ENCODE measurements at regions not wholly inside any gene's neighbourhood (a gene's known extent, or its start where the extent isn't known, plus 50 kb on each side); places are given as distances from the start of the nearest gene placed in this dataset.

DNA sequence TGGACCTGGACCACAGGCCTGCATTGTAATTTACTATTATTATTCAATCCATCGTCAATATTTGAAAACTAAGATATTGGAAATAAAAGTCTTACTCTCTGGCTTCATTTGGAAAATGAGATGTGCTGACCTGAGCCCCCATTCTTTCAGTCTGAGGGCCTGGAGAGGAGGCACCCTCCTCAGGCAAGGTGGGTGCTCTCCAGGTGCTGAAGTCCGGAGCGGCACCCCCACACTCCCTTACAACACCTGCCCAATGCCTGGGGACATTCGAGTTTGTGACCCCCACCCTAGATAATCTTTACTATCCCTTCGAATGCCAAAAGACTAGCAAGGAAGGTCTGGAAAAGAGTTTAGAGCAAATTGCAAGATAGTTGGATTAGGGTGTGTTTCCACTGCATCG, 133.3 kb downstream of the EN1 start:
- in situ Hi-C loops (cut with HindIII; ENCODE audit: low pct_unique_long_range_greater_than_20kb, low sequenced_read_pairs), result no loop called here
- no peak for DNase-seq (ENCODE audit: low read depth, low spot score)

DNA sequence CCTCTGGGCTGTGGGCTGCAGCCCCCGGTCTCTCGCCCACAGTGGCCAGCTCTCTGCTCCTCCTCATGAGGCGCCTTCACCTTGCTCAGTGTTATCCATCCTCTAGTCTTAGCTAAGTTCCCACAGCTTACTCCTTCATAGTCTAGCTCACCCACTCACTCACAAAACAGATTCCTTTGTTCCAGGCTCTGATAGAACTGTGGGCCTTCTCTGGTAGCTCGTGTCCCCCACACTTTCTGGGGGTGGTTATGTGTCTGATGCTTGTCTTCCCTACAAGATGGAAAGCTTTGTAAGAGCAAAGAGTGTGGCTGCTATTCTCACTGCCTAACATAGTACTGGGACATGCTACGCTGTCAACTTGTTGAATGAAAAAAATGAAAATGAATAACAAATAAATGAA, 135.8 kb downstream of the EN1 start:
- in situ Hi-C loops (cut with HindIII; ENCODE audit: low pct_unique_long_range_greater_than_20kb, low sequenced_read_pairs), result no loop called here
- no peak for DNase-seq (ENCODE audit: low read depth, low spot score)

DNA sequence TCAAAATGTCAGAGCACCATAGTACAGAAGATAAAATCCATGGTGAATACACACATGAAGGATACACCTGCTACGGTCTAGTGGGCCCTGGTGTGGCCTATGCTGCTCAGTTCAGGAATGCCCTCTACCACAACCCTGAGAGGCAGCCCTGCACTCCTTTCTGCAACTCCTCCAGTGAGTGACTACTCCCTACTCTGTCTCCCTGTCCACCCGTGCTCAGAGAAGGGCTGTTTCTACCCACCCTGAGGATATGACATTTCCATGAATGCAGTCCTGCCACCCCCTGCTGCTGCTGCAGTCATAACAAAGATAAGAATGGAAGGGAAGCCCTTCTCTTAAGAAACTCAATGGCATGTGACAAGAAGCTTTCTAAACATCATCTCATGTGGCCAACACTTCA, 137.0 kb downstream of the EN1 start:
- in situ Hi-C loops (cut with HindIII; ENCODE audit: low pct_unique_long_range_greater_than_20kb, low sequenced_read_pairs), result no loop called here
- DNase-seq (ENCODE audit: low read depth, low spot score), result no peak

DNA sequence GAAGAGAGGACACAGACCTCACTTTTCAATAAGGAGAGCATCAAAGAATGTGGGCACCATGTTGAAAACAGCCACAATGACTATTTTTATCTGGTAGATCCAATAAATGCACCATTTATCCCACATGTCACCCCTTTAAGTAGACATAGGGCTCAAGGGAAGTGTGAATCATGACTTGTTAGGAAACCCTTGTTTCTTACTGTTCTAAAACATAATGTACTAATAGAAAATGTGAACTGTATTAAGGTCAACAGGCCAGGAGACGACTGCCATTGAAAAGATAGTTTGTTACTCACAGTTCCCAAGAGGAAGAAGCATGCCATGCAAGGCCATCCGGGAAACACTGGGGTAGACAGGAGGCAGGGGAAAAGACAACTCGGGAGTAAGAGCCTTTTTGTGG, 137.7 kb downstream of the EN1 start:
- DNase-seq (ENCODE audit: low read depth, low spot score), result no peak
- in situ Hi-C loops (cut with HindIII; ENCODE audit: low pct_unique_long_range_greater_than_20kb, low sequenced_read_pairs), result no loop called here

DNA sequence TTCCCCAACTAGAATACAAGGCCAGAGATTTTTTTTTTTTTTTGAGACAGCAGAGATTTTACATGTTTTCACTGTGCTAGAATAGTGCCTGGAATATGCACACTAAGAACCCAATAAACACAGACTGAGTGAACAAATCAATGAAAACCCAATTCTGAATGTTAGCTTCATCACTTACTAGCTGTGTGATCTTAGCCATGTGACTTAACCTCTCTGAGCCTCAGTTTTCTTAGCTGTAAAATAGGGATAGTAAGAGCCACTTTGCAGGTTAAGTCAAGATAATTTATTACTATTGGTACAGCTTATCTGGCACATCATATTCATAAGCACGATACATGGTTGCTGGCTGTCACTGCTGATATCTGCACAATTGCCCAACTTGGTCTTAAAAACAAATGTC, 140.6 kb downstream of the EN1 start:
- in situ Hi-C loops (cut with HindIII; ENCODE audit: low pct_unique_long_range_greater_than_20kb, low sequenced_read_pairs), result no loop called here
- no peak for DNase-seq (ENCODE audit: low read depth, low spot score)

DNA sequence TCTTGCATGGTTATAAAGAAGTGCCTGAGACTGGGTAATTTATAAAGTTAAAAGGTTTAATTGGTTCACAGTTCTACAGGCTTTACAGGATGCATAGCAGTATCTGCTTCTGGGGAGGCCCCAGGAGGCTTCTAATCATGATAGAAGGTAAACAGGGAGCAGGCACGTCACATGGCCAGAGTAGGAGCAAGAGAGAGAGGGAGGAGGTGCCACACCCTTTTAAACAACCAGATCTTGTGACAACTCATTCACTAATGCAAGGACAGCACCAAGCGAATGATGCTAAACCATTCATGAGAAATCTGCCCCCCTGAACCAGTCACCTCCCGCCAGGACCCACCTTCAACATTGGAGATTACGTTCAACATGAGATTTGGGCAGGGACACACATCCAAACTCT, 141.1 kb downstream of the EN1 start:
- no peak for DNase-seq (ENCODE audit: low read depth, low spot score)
- in situ Hi-C loops (cut with HindIII; ENCODE audit: low pct_unique_long_range_greater_than_20kb, low sequenced_read_pairs), result no loop called here

DNA sequence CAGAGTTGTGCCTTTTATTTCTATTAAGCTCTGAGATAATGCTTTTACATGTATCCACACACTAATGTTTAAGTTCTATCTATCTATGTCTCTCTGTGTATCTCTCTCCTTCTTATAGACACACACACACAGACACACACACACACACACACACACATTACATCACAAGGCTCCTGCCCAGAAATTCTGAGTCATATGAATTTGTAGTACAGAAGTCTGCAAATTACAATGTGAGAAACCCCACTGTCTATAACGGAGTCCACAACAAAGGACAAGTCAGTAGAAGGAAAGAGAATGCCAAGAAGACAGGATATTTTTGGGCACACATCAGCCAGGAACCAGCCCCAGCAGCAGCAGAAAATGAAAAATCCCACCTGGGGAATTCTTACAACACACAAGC, 142.4 kb downstream of the EN1 start:
- no peak for DNase-seq (ENCODE audit: low read depth, low spot score)
- in situ Hi-C loops (cut with HindIII; ENCODE audit: low pct_unique_long_range_greater_than_20kb, low sequenced_read_pairs), result no loop called here

DNA sequence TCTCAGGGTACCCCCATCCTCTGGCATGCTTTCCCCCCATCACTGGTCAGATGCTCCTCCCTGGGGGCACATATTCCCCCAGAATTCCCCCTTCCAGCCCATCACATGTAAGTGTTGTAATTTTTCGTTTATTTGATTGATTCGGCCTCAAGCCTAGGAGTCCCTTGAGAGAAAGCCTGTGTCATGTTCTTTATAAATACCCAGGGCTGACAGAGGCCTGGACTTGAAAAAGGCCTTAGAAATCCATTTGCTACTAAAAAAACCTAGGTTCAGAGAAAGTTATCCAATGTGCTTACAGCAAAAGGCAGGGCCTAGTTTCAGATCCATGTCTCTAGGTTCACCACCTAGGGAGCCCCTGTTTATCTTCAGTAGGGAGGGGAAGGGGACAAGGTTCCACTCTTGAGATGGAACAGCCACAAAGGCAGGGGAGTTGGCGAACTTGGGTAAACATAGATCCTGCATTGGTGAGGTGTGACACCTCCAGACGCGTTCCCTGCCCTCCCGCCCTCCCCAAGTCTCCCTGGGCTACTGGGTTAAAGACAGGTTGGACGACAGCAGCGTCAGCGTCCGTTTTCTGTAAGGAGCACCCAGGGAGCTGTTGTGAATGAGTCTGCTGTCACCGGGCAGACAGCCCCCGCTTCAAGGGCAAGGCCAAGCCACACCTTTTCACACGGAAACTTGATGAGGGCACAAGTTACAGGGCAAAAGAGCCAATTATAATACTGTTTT, 147.8 kb downstream of the EN1 start:
- DNase-seq (ENCODE audit: low read depth, low spot score), result no peak
- in situ Hi-C loops (cut with HindIII; ENCODE audit: low pct_unique_long_range_greater_than_20kb, low sequenced_read_pairs), result no loop called here

DNA sequence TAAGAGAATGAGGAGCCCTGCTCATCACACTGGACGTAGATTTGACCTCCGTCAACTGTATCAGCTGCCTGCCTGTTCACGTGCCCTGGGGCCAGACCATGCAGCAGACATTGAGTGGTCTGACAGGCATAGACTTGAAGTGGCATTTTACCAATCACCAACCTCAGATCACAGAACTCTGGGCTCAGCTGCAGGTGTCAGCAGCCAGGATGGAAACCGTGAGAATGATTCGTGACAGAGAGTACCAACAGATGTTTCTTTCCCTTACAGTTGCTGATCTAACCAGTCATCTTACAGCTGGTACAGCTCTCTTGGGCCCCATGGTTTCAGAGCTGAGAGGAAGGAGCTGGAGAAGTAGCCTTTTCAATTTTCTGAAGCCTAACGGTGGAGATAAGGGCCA, 148.9 kb downstream of the EN1 start:
- no peak for DNase-seq (ENCODE audit: low read depth, low spot score)
- in situ Hi-C loops (cut with HindIII; ENCODE audit: low pct_unique_long_range_greater_than_20kb, low sequenced_read_pairs), result no loop called here

DNA sequence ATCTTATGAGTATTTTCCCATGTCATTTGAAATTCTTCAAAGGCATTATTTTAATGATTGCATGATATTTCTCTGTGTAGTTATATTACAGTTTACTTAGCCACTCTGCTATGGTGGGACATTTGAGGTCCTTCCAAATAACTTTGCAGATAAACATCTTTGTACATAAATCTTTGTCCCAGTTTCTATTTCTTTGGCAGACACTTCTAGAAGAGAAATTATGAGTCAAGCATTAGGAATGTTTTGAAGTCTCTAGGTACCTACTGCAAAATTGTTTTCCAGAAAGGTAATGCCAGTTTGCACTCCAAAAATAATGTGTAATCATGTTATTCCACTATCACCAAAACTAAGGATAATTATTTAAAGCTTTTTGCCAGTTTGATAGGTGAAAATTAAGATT, 149.7 kb downstream of the EN1 start:
- no peak for DNase-seq (ENCODE audit: low read depth, low spot score)
- in situ Hi-C loops (cut with HindIII; ENCODE audit: low pct_unique_long_range_greater_than_20kb, low sequenced_read_pairs), result no loop called here

DNA sequence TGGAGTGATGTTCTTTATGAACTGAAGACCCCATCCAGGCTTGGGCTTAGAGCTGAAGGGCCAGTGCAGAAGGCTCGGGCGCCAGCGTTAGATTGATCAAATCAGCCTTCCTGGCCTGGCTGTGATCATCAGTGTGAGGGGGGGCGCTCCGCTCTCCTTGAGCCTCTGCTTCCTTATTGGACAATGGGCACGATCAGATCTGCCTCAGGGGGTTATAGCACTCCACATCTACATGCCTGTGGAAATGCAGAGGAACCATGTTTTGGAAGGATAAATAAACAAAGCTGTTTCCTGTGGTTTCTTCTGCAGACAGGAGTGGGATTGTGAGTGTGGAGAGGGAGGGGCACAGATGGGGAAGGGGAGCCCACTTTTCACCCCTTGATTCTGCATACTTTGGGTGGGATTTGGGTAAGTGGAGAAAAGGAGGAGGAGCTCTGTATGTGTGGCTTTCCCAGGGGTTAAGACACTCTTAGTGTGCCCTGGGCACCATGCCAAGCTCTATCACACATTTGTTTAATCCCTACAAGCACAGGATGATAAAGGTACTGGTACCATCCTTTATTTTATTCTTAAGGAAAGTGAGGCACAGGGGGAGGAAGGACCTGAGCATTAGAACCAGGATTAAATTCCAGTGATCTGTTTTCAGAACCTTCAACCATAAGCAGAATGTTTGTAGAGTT, 150.5 kb downstream of the EN1 start:
- no peak for DNase-seq (ENCODE audit: low read depth, low spot score)
- in situ Hi-C loops (cut with HindIII; ENCODE audit: low pct_unique_long_range_greater_than_20kb, low sequenced_read_pairs), result no loop called here

DNA sequence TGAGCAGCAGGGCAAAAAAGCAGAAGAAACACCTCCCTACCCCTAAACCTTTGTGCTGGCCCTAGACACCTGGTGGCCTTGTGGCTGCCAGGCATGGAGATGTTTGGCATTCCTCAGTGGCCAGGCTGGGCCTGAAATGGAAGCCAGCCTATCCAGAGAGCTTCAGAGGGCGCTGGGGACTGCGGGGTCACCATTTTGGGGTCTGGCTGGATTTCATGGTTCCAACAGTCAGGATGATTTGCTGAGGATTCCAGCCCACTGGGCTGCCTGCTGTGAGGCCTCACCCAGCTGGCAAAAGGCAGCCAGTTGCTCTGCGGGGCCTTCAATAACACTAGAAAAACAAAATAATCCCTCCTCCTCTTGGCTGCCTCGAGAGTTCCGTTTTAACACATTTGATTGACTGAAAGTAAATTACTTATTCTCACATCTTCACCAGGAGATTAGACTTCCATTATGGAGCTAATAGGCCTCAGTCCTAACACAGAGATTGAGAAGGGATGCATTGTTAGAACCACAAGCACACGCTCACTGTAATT, 154.1 kb downstream of the EN1 start:
- in situ Hi-C loops (cut with HindIII; ENCODE audit: low pct_unique_long_range_greater_than_20kb, low sequenced_read_pairs), result no loop called here
- no peak for DNase-seq (ENCODE audit: low read depth, low spot score)

DNA sequence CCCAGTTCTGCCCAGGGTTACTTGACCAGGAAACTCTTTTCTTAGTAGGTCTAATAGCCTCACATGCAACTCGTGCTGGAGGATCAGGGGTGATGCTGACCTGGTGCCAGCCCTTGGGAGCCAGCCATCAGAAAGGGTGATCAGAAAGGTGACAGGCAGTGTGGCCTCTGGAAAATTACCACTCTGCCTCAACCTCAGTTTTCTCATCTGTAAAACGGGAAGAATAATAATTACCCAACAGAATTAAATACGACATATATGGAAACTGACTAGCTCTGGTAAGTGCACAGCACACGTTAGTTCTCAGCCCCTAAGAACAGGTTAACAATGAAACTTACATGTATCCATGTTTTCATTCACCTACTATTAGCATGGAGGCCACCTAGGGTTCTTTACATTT, 157.6 kb downstream of the EN1 start:
- in situ Hi-C loops (cut with HindIII; ENCODE audit: low pct_unique_long_range_greater_than_20kb, low sequenced_read_pairs), result no loop called here
- no peak for DNase-seq (ENCODE audit: low read depth, low spot score)

DNA sequence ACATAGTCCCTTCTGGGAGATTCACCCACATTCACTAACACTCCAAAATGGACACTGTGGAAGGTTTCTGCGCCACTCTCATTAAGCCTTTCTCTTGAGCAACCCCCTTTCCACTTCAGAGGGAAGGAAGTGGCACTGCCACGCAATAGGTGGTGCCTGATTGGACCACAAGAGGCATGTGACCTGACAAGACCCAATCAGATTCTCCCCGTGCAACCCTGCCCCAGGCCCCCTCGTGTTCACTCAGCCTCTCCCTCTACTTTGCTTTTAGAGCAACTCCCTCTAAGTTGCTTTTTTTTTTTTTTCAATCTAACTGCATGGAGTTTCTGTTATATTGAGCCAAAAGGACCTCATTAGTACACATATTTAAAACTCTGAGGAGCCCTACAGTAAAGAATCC, 158.0 kb downstream of the EN1 start:
- in situ Hi-C loops (cut with HindIII; ENCODE audit: low pct_unique_long_range_greater_than_20kb, low sequenced_read_pairs), result no loop called here
- DNase-seq (ENCODE audit: low read depth, low spot score), result peak; percentile 17

DNA sequence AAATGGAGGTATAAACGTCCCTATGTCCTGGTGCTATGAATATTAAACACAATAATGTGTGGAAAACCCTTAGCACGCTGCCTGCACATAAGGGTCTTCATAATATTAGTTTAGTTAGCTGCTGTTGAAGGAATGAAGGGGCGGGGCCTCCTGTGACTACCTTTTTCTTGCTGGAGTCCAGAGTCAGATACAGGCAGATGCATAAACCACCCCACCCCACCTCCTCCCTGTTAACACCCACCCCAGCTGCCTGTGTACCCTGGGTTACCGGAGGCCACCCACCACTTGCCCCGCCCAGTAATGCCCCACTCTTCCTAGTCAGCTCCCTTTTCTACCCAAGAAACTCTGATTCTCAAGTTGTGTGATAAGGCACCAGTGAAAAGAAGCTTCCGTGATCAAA, 158.4 kb downstream of the EN1 start:
- no peak for DNase-seq (ENCODE audit: low read depth, low spot score)
- in situ Hi-C loops (cut with HindIII; ENCODE audit: low pct_unique_long_range_greater_than_20kb, low sequenced_read_pairs), result no loop called here

DNA sequence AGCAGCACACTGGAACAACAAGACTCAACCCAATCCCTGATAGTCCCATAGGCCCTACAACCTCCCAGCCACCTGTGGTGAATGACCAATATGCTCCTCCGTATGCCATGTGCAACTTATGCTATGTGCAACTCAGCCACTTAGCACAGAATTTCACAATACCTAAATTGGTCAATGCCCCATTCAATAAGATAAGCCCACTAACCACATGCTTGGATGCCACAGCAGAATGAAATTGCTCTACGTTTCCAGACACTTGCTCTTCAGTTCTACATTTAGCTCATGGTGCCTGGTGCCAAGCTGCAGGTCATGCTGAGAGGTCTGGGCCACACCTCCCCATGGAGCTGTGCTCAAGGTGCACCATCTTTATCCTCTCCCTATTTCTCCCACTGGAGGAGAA, 159.8 kb downstream of the EN1 start:
- in situ Hi-C loops (cut with HindIII; ENCODE audit: low pct_unique_long_range_greater_than_20kb, low sequenced_read_pairs), result no loop called here
- no peak for DNase-seq (ENCODE audit: low read depth, low spot score)

DNA sequence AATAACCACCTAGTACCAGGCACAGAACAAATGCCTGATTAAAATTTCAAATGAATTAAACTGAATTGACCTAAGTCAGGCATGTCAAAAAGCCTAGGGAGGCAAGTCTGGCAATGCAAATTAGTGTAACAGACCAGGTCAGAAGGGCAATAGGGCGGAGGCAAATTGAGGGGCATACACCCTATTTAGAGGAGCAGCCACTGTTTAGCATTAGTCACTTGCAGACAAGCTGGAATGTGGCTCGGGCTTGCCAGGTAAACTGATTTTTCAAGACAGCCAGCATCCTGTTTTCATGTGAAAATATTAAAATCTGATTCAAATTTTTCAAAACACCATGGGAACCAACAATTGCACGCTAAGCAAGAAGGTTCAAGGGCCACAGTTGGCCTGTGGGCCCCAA, 160.3 kb downstream of the EN1 start:
- DNase-seq (ENCODE audit: low read depth, low spot score), result no peak
- in situ Hi-C loops (cut with HindIII; ENCODE audit: low pct_unique_long_range_greater_than_20kb, low sequenced_read_pairs), result no loop called here

DNA sequence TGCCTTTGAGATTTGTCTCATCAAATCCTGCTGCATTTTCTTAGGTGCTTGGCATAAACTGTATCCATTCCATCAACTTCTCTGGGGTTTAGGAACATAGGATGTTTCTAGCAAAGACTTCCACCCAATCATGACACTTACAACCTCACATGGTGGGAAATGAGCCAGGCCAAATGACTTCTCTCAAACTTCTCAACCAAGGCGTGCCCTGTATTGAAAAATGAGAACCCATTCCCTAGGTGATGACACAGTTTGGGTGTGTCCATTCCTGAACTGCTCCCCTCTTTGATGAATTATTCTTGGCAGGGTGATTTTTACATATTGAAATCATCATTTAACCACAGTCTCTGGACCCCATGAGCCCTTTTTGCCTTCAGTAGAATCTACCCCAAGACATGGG, 161.1 kb downstream of the EN1 start:
- DNase-seq (ENCODE audit: low read depth, low spot score), result no peak
- in situ Hi-C loops (cut with HindIII; ENCODE audit: low pct_unique_long_range_greater_than_20kb, low sequenced_read_pairs), result no loop called here

DNA sequence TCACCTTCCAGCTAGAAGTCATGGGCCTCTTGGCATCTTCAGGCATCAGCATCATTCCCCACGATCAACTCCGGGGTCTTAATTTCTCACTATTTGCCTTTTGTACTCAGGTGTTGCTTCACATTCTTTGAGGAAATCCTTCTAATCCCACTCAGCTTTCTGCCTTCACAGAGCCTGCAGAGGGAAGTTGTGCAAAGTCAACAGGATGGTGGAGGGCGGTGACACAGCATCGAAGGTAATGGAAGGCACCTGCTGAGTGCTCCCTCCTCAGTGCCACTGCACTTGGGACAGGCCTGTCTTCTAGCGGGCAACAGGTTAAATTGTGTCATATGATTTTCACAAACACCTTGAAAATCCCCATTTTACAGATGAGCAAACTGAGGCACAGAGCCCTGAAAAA, 164.0 kb downstream of the EN1 start:
- in situ Hi-C loops (cut with HindIII; ENCODE audit: low pct_unique_long_range_greater_than_20kb, low sequenced_read_pairs), result no loop called here
- DNase-seq (ENCODE audit: low read depth, low spot score), result no peak

Data from SK-MEL-5 (cell line).